ENCODE measurements at regions not wholly inside any gene's neighbourhood (a gene's known extent, or its start where the extent isn't known, plus 50 kb on each side); places are given as distances from the start of the nearest gene placed in this dataset.
"Not testable (repeated sequence)": the region's sequence is repeated elsewhere in the genome, so short reads cannot be mapped to it uniquely, and the experiment has no call there.

- TF ChIP-seq CTCF (IDR thresholded peaks at IDR 0.05) (no peak), POLR2A (IDR thresholded peaks at IDR 0.05) (no peak)
- intact Hi-C loops (cut with DNase I) = no loop called here
- DNase-seq = no peak
These were observed 96.6 kb upstream of the PCED1B start for GRCh38 chr12:46982629-46983392.

GRCh38 chr12:46983393-46983793 lies 96.0 kb upstream of the PCED1B start:
- WGBS, 2 donors = 7 to 30% methylated on average over 2 of the region's 2 CpGs

More at GRCh38 chr12:46982629-46983392, 96.6 kb upstream of the PCED1B start:
- no peaks in the 10 kb centered on the region for H3K36me3 ChIP-seq
- no peak overlapping the region for H3K27ac ChIP-seq
- peaks cover 0 to 9% of the 10 kb centered on the region in 2 donors for H3K4me1 ChIP-seq
- no peaks in the 10 kb centered on the region for H3K9me3 ChIP-seq
- H3K27me3 ChIP-seq = no peaks in the 10 kb centered on the region
- WGBS, 2 donors = 63 to 68% methylated on average over 2 of the region's 2 CpGs
- no peak overlapping the region for H3K4me3 ChIP-seq (replicated peaks in 1 of 3)

GRCh38 chr12:46983959-46984841 lies 95.2 kb upstream of the PCED1B start:
- intact Hi-C loops (cut with DNase I) = no loop called here
- Histone ChIP-seq H3K9me3 (no peaks in the 10 kb centered on the region), H3K36me3 (no peaks in the 10 kb centered on the region), H3K4me3 (replicated peaks in 1 of 3) (no peak overlapping the region), H3K4me1 (peaks cover 0 to 9% of the 10 kb centered on the region in 2 donors), H3K27me3 (no peaks in the 10 kb centered on the region), H3K27ac (no peak overlapping the region)
- no peak for TF ChIP-seq POLR2A (IDR thresholded peaks at IDR 0.05)
- peak in 5 of 6 experiments; percentile 16 to 58 (median 34) for TF ChIP-seq CTCF (IDR thresholded peaks at IDR 0.05)
- no peak for DNase-seq
- WGBS, 2 donors = 52% methylated on average over 7 of the region's 7 CpGs

More at GRCh38 chr12:46983393-46983793, 96.0 kb upstream of the PCED1B start:
- Histone ChIP-seq H3K4me3 (replicated peaks in 1 of 3) (no peak overlapping the region), H3K27me3 (no peaks in the 10 kb centered on the region), H3K4me1 (peaks cover 0 to 9% of the 10 kb centered on the region in 2 donors), H3K27ac (no peak overlapping the region), H3K9me3 (no peaks in the 10 kb centered on the region), H3K36me3 (no peaks in the 10 kb centered on the region)
- peak in 1 of 2 donors; percentile 10 for DNase-seq
- TF ChIP-seq POLR2A (IDR thresholded peaks at IDR 0.05) (no peak), CTCF (IDR thresholded peaks at IDR 0.05) (no peak)
- intact Hi-C loops (cut with DNase I) = no loop called here

- TF ChIP-seq CTCF (IDR thresholded peaks at IDR 0.05) = no peak
- no peak for TF ChIP-seq POLR2A (IDR thresholded peaks at IDR 0.05)
- intact Hi-C loops (cut with DNase I) = no loop called here
- H3K4me3 ChIP-seq (replicated peaks in 1 of 3) = no peak overlapping the region
- H3K9me3 ChIP-seq = no peaks in the 10 kb centered on the region
- DNase-seq = no peak
- H3K27me3 ChIP-seq = no peaks in the 10 kb centered on the region
- H3K27ac ChIP-seq = no peak overlapping the region
- H3K4me1 ChIP-seq = peaks cover 0 to 9% of the 10 kb centered on the region in 2 donors
- no peaks in the 10 kb centered on the region for H3K36me3 ChIP-seq
These were observed 93.6 kb upstream of the PCED1B start for GRCh38 chr12:46985816-46986215.

GRCh38 chr12:46988122-46988521 lies 91.3 kb upstream of the PCED1B start:
- H3K9me3 ChIP-seq; H3K36me3 ChIP-seq; intact Hi-C loops (cut with DNase I); DNase-seq; H3K4me3 ChIP-seq (replicated peaks in 1 of 3); H3K4me1 ChIP-seq; H3K27me3 ChIP-seq; H3K27ac ChIP-seq: not testable (repeated sequence)
- 65 to 85% methylated on average over 1 of the region's 1 CpG for WGBS, 2 donors

Measured in thyroid gland (tissue), 4 donors.